ENCODE measurements at regions not wholly inside any gene's neighbourhood (a gene's known extent, or its start where the extent isn't known, plus 50 kb on each side); places are given as distances from the start of the nearest gene placed in this dataset.
"Not testable (repeated sequence)": the region's sequence is repeated elsewhere in the genome, so short reads cannot be mapped to it uniquely, and the experiment has no call there.

DNA sequence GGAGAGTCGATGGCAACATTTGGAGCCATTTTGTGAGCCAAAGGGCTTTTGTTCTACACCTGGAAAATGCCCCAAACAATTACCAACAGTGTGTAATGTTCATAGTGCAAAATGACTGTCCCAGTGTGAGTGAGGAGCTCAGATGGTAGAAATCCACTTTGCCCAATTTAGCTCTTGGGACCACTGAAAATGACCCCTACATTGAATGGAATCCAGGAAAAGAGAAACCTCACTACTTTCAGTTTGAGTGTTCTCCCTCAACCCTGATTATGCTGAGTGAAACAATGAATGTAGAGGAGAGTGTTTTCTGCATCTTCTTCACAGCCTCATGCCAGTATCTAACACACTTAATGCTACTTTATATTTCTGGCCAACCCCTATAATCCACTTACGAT is 84.9 kb upstream of the NRN1 start:
- no peak for DNase-seq (ENCODE audit: low read depth)

DNA sequence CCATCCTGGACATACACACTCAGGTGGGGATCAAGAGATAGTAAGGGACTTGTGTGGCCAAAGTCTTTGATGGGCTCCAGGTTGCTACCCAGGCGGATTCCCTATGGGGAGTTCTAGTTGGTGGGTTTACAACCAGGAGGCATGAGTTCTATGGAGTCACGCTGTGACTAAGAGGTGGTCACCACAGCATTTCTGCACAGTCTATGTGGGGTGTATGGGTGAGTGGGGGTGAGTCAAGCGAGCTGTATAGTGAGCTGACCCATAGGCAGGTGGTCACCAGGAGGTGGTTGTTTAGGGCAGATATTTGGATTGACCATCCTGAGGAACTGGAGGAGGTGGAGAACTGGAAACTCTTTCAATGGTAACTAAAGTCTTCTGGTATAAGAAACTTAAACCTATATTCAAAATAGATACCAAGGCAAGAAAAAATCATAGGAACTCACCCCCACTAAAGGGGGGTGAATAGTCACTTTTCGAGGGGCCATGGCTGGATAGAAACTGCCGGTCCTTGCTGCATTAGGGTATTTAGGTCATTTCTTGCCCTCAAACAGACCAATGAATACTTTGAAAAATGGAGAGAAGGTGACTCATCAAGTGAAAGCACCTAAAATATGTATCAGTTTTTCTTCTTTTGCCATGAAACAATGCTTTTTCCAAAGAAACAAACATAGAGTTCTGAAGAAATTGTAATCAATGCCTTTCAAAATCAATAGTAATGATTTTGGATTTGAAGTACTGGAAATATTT is 84.3 kb upstream of the NRN1 start:
- DNase-seq (ENCODE audit: low read depth), result no peak

DNA sequence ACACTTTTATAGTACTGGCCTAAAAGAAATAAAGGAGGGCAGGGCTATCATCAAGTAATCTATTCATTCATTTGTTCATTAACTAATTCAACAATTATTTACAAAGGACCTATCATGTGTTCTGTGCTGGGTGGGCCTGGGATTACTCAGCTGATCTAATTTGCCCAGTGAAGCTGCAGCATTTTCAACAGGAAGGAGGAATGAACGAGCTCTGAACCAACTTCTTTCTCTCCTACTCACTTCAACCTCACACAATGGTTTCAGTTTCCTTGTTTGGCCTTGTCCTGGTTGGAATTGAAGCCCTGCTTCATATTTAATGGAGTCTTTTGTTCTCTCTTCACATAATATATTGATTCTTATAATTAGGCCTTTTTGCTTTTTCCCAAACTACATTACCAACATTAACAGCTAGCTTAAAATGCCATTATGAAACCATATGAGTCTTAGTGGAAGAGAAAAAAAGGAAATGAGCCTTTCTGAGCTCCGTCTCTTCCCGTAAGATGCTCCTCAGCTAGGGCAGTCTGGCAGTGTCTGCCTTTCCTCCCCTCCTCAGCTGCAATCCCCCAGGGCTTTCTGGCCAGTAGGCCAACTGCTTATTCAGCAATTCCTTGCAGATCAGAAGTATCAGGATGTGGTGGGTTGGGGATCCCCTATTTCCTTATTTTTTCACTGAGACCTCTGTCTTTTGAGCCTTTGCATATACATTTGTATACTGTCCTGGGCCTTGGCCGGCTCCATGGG is 79.4 kb upstream of the NRN1 start:
- DNase-seq (ENCODE audit: low read depth), result no peak

DNA sequence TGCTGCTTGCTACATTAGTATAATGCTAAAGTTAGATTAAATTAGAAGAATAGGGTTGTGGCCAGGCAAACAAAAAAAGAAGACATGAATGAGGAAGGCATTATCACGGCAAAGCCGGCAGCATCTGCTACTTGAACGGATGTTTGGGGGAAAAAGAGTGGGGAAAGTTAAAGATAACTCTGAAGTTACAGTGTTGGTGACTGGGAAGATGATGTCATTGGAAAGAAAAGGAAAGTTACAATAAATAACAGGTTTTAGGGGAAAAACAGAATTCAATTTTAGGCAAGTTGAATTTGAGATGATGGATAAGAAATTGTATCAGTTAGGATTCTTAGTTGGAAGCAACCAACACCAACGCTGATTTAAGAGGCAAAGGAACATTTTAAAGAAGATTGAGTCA is 74.2 kb upstream of the NRN1 start:
- no peak for DNase-seq (ENCODE audit: low read depth)

DNA sequence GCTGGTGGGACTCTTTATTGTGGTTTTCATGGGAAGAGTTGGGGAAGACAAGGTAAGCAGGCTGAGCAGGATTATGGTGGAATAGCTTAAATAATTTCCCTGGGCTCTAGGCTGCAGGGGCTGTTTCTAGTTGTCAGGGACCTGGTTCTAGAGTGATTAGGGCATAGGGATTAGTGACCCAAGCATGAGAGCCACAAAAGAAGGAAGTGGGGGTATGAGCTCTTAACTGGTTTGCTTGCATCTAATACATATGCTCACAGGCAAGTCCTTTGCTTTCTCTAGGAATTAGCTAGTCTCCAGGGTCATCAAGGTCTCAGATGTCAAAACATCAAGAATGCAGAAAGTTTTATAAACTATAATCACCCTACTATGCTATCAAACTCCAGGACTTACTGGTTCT is 67.5 kb upstream of the NRN1 start:
- DNase-seq (ENCODE audit: low read depth), result no peak

DNA sequence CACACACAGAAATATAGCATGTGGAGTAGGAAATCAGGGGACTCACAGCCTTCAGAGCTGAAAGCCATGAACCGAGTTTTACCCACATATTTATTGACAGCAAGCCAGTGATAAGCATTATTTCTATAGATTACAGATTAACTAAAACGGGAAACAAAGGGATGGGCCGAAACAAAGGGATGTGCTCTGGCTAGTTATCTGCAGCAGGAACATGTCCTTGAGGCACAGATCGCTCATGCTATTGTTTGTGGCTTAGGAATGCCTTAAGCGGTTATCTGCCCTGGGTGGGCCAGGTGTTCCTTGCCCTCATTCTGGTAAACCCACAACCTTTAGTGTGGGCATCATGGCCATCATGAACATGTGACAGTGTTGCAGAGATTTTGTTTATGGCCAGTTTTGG is 61.4 kb upstream of the NRN1 start:
- not testable (repeated sequence) for DNase-seq (ENCODE audit: low read depth)

DNA sequence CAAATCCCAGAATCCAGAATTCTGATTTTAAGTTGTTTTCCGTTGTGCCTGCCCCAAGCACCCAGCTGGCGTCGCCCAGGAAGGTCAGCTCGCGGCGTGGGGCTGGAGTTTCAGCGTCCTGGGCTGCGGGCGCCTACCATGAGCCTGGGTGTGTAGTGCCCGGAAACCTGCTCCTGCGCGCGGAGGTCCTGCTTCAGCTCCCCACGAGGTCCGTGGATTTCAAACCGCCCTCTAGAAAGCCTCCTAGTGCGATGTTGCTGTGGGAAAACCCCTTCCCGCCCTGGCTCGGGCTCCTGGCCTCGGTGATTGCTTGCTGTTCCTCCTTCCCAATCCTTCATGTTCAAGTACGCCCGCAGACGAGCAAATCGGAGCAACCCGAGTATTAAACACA is 51.3 kb upstream of the NRN1 start:
- DNase-seq (ENCODE audit: low read depth), result no peak

DNA sequence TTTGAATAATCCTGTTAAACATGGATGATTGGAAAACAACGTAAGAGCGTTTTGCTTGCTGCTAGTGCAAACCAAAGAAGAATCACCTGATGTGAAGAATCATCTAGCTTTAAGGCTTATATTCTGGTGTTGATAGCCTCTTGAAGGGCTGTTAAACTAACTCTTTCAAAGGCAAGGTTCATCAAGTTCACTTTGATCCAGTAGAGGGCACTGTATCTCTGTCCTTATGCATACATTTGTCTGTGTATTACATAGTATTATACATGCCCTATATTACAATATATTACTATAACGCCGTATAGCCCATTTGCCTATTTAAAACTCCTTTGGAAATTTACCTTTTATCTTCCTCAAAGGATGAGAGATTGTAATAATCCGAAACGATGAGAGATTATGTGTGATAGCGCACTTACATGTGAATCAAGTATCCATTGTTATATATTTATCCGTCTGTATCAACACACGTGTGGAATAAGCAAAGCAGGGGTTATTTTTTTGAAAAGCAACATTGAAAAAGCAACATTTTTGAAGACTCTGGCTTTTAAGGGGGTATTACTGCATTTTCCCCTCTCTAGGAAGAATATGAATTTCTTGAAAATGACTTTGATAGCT is 50.8 kb upstream of the NRN1 start:
- DNase-seq (ENCODE audit: low read depth), result peak; percentile 0

All from GM04504 (cell line).